Panc1 (cell line): ENCODE measurements at regions not wholly inside any gene's neighbourhood (a gene's known extent, or its start where the extent isn't known, plus 50 kb on each side); places are given as distances from the start of the nearest gene placed in this dataset.

ENCODE experiments used
- ATAC-seq: fragments of 200-7000 bp; cut with Tn5 transposase; 2 replicates; pipeline ENCODE4 v1.9.1; 2020; ENCODE audit warnings: mild to moderate bottlenecking, moderate library complexity
- BruUV-seq: library from RNA; stranded (reverse); fragments of 400-500 nt; replicated peaks from 2 replicates; lab custom pipeline; 2021; lab: Mats Ljungman, UMichigan
- CTCF ChIA-PET: fragments of 300-600 bp; sonication (Branson Sonifier 250); formaldehyde crosslinking; loops from one replicate; lab custom pipeline; 2022; ENCODE audit warnings: antibody characterized with exemption; lab: Charles Lee
- POLR2A ChIA-PET: fragments of 300-600 bp; sonication (Branson Sonifier 250); formaldehyde crosslinking; loops from one replicate; lab custom pipeline; 2022; ENCODE audit warnings: antibody characterized with exemption; lab: Charles Lee
- DNase-seq: peaks from one replicate; pipeline ENCODE4 v3.0.0-alpha.2; 2010; ENCODE audit warnings: low read depth, low spot score
- H3K27ac ChIP-seq: 2 replicates; pipeline ENCODE4 v1.5.1; 2011; ENCODE audit warnings: mild to moderate bottlenecking, low read length, inconsistent platforms
- H3K27me3 ChIP-seq: fragments of 200-500 bp; sonication (Bioruptor generic); 2 replicates; pipeline ENCODE4 v1.6.0; 2014; ENCODE audit warnings: low read length, inconsistent platforms; ENCODE audit not compliant: control insufficient read depth, insufficient read depth
- H3K36me3 ChIP-seq: fragments of 200-500 bp; sonication (Bioruptor generic); 2 replicates; pipeline ENCODE4 v1.5.1; 2014; ENCODE audit warnings: inconsistent platforms, mild to moderate bottlenecking, low read length, moderate library complexity; ENCODE audit not compliant: control insufficient read depth, insufficient read depth
- H3K4me1 ChIP-seq: 2 replicates; pipeline ENCODE4 v1.5.1; 2011; ENCODE audit warnings: inconsistent platforms, mild to moderate bottlenecking, low read length, moderate library complexity; ENCODE audit not compliant: control insufficient read depth, insufficient read depth
- H3K4me3 ChIP-seq, 2 experiments: 2 replicates each; pipeline ENCODE4 v1.5.1; 2011 to 2012; ENCODE audit warnings: low read depth in 2 of 2, low read length in 2 of 2, mild to moderate bottlenecking in 2 of 2, inconsistent platforms in 1 of 2, moderate library complexity in 1 of 2
- H3K9me3 ChIP-seq: fragments of 200-500 bp; sonication (Bioruptor generic); 2 replicates; pipeline ENCODE4 v1.5.1; 2014; ENCODE audit warnings: low read depth, mild to moderate bottlenecking, inconsistent platforms, low read length, moderate library complexity; ENCODE audit not compliant: control insufficient read depth, insufficient read depth
- POLR2AphosphoS5 ChIP-seq: IDR thresholded peaks from 2 replicates; pipeline ENCODE4 v1.6.1; 2012; ENCODE audit warnings: mild to moderate bottlenecking, low read depth, low read length, moderate library complexity
- SIN3A ChIP-seq: IDR thresholded peaks from 2 replicates; pipeline ENCODE4 v1.6.1; 2012; ENCODE audit warnings: low read depth, mild to moderate bottlenecking, low read length, moderate library complexity, borderline replicate concordance; ENCODE audit not compliant: insufficient read depth
- TCF7L2 ChIP-seq: IDR thresholded peaks from 2 replicates; pipeline ENCODE4 v1.6.1; 2011; ENCODE audit warnings: mild to moderate bottlenecking, low read depth, low read length, inconsistent platforms
- in situ Hi-C: cut with HindIII; loops from 2 replicates; pipeline ENCODE4 v1.10.0; 2016; ENCODE audit warnings: low sequenced_read_pairs, low pct_unique_long_range_greater_than_20kb
- intact Hi-C: fragments of 100-400 bp; cut with micrococcal nuclease; formaldehyde crosslinking; loops from one replicate; pipeline ENCODE4 v1.10.0; 2022; ENCODE audit not compliant: unreplicated experiment
- TF ChIP-seq, protein P1 (sequence below), 2 experiments: IDR thresholded peaks; 2 replicates each; pipeline ENCODE4 v1.6.1; 2011 to 2012; ENCODE audit warnings: low read depth in 2 of 2, control low read depth in 1 of 2, low read length in 1 of 2, mild to moderate bottlenecking in 1 of 2, moderate library complexity in 1 of 2; ENCODE audit not compliant: insufficient read depth in 1 of 2
- TF ChIP-seq, protein P2 (sequence below): fragments of 450-650 bp; IDR thresholded peaks from 2 replicates; pipeline ENCODE4 v1.5.1; 2017; ENCODE audit warnings: mild to moderate bottlenecking

DNA sequence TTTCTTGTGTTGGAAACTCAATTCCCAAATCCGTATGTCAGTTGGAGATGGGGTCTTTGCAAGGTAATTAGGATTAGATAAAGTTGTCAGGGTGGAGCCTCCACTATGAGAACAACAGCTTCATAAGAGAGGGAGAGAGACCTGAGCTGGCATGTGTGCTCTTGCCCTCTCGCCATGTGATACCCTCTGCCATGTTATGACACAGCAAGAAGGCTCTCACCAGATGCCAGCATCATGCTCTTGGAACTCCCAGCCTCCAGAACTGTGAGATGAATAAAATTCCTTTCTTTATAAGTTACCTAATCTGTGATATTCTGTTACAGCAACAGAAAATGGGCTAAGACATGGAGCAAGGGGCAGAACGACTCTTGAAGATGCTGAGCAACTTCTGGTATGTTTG lies 201.9 kb upstream of the BOD1L1 start:
- ChIA-PET POLR2A (no interaction called here), CTCF (no interaction called here)
- intact Hi-C loops = no loop called here
- in situ Hi-C loops = no loop called here
- no peak overlapping the region for H3K4me3 ChIP-seq
- ATAC-seq (no peak), DNase-seq (no peak)
- no peaks in the 10 kb centered on the region for H3K36me3 ChIP-seq
- no TSS peak for BruUV-seq
- no peaks in the 10 kb centered on the region for H3K27me3 ChIP-seq
- H3K9me3 ChIP-seq = no peaks in the 10 kb centered on the region
- TF ChIP-seq TCF7L2 (no peak), POLR2AphosphoS5 (no peak), SIN3A (no peak)
- TF ChIP-seq, protein P1, sequence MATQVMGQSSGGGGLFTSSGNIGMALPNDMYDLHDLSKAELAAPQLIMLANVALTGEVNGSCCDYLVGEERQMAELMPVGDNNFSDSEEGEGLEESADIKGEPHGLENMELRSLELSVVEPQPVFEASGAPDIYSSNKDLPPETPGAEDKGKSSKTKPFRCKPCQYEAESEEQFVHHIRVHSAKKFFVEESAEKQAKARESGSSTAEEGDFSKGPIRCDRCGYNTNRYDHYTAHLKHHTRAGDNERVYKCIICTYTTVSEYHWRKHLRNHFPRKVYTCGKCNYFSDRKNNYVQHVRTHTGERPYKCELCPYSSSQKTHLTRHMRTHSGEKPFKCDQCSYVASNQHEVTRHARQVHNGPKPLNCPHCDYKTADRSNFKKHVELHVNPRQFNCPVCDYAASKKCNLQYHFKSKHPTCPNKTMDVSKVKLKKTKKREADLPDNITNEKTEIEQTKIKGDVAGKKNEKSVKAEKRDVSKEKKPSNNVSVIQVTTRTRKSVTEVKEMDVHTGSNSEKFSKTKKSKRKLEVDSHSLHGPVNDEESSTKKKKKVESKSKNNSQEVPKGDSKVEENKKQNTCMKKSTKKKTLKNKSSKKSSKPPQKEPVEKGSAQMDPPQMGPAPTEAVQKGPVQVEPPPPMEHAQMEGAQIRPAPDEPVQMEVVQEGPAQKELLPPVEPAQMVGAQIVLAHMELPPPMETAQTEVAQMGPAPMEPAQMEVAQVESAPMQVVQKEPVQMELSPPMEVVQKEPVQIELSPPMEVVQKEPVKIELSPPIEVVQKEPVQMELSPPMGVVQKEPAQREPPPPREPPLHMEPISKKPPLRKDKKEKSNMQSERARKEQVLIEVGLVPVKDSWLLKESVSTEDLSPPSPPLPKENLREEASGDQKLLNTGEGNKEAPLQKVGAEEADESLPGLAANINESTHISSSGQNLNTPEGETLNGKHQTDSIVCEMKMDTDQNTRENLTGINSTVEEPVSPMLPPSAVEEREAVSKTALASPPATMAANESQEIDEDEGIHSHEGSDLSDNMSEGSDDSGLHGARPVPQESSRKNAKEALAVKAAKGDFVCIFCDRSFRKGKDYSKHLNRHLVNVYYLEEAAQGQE (IDR thresholded peaks at IDR 0.05; ENCODE audit: insufficient read depth in 1 of 2, low read depth in 2 of 2, low read length in 1 of 2) = no peak
- TF ChIP-seq, protein P2, sequence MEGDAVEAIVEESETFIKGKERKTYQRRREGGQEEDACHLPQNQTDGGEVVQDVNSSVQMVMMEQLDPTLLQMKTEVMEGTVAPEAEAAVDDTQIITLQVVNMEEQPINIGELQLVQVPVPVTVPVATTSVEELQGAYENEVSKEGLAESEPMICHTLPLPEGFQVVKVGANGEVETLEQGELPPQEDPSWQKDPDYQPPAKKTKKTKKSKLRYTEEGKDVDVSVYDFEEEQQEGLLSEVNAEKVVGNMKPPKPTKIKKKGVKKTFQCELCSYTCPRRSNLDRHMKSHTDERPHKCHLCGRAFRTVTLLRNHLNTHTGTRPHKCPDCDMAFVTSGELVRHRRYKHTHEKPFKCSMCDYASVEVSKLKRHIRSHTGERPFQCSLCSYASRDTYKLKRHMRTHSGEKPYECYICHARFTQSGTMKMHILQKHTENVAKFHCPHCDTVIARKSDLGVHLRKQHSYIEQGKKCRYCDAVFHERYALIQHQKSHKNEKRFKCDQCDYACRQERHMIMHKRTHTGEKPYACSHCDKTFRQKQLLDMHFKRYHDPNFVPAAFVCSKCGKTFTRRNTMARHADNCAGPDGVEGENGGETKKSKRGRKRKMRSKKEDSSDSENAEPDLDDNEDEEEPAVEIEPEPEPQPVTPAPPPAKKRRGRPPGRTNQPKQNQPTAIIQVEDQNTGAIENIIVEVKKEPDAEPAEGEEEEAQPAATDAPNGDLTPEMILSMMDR = no peak
- H3K27ac ChIP-seq = no peak overlapping the region
- no peaks in the 10 kb centered on the region for H3K4me1 ChIP-seq

DNA sequence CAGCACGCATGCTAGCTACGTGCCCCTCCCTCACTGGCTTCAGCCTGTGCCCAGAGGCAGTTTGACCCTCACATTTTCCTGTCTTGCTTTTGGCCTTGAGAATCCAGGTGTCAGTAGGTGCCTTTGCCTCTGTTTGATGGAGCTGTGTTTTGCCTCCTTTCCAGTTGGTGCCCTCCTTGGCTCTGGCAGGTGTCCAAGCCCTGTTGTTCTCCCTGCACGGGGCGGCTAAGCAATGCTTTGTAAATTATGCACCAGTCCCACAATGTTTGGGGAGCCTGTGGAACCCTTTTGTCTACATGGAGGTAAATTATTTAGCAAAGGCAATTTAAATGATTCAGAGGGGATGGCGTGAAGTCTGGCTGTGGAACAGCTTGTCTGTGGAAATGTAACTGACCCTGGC lies 202.9 kb upstream of the BOD1L1 start:
- in situ Hi-C loops (no loop called here), intact Hi-C loops (no loop called here)
- no TSS peak for BruUV-seq
- ChIA-PET POLR2A (no interaction called here), CTCF (no interaction called here)
- no peak for DNase-seq
- H3K4me1 ChIP-seq = no peaks in the 10 kb centered on the region
- TF ChIP-seq, protein P1 (IDR thresholded peaks at IDR 0.05; ENCODE audit: insufficient read depth in 1 of 2, low read depth in 2 of 2, low read length in 1 of 2) = no peak
- TF ChIP-seq, protein P2 = no peak
- TF ChIP-seq POLR2AphosphoS5 (no peak), TCF7L2 (no peak), SIN3A (no peak)
- no peak overlapping the region for H3K4me3 ChIP-seq
- H3K36me3 ChIP-seq = no peaks in the 10 kb centered on the region
- H3K27me3 ChIP-seq = no peaks in the 10 kb centered on the region
- ATAC-seq = no peak
- no peaks in the 10 kb centered on the region for H3K9me3 ChIP-seq
- no peak overlapping the region for H3K27ac ChIP-seq
